T-helper 1 cell treated with Interleukin-12 subunit alpha and Interleukin-12 subunit beta and Interleukin-4 antibody, amounts not matched to agents 30 μg/mL and 1 μg/mL, for 36 hours (primary cell): ENCODE measurements at regions not wholly inside any gene's neighbourhood (a gene's known extent, or its start where the extent isn't known, plus 50 kb on each side); places are given as distances from the start of the nearest gene placed in this dataset.

Source experiments
- H3K27ac Mint-ChIP-seq: one replicate; pipeline ENCODE4 v1.8.0; 2021; ENCODE audit warnings: mild to moderate bottlenecking, mixed read lengths
- H3K27me3 Mint-ChIP-seq: one replicate; pipeline ENCODE4 v1.8.0; 2021; ENCODE audit warnings: low read depth, mixed read lengths
- H3K36me3 Mint-ChIP-seq: one replicate; pipeline ENCODE4 v1.8.0; 2021; ENCODE audit warnings: low read depth, mixed read lengths
- H3K4me1 Mint-ChIP-seq: one replicate; pipeline ENCODE4 v1.8.0; 2021; ENCODE audit warnings: low read depth, mixed read lengths
- H3K4me3 Mint-ChIP-seq: one replicate; pipeline ENCODE4 v1.8.0; 2021; ENCODE audit warnings: mild to moderate bottlenecking, moderate library complexity, mixed read lengths
- H3K9me3 Mint-ChIP-seq: one replicate; pipeline ENCODE4 v1.8.0; 2021; ENCODE audit warnings: mixed read lengths

DNA sequence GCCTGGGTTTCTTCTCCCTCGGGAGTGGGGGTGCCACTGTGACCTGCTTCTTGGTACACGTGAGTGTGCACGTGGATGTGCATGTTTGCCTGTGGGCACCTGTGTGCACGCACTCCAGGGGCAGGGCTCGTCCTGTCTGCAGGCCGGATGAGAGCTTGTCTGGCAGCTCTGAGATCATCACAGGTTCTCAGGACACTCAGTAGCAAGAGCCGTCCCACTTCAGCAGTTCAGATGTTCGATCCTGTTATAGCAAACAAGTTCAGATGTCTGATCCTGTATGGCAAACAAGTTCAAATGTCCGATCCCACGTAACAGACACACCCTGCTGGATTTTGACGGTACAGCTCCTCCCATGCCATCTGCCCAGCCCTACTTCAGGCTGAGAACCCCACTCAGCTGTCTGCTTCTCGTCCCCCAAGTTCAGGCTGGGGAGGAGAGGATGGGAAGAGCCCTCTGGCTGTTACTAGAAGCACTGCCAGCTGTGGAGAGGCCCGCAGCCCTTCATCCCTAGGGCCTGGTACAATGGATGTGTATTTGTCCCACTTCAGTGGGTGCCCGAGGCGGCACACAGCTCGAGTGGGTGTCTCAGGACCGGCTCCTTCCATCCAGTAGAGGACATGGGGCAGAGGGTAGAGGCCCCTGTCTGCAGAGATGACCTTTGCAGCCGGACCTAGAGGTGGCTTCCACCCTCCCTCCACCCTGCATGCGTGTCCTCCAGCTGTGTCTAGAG is 1126.9 kb downstream of the BRD1 start:
- H3K36me3 Mint-ChIP-seq, result no peaks in the 10 kb centered on the region
- H3K4me3 Mint-ChIP-seq, result no peak overlapping the region
- H3K4me1 Mint-ChIP-seq, result no peaks in the 10 kb centered on the region
- H3K9me3 Mint-ChIP-seq, result no peaks in the 10 kb centered on the region
- no peak overlapping the region for H3K27ac Mint-ChIP-seq
- no peaks in the 10 kb centered on the region for H3K27me3 Mint-ChIP-seq

DNA sequence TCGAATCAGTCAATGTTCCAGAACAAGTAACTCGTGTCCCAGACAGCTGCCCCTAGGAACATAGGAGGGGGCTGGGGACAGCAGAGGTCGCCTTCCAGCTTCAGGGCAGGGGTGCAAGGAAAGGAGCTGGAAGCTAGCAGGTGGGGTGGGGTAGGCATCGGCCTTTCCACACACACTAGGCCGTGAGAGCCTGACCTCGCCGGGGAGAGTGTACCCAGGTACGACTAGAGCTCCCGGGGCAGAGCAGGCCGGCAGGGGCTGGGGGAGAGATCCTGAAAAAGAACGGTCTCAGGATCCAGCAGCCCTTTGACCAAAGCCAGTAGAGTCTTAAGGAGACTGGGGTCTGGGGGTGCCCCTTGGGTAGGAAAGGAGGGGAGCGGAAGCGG is 1127.5 kb downstream of the BRD1 start:
- no peak overlapping the region for H3K4me3 Mint-ChIP-seq
- H3K9me3 Mint-ChIP-seq, result no peaks in the 10 kb centered on the region
- H3K4me1 Mint-ChIP-seq, result no peaks in the 10 kb centered on the region
- H3K27me3 Mint-ChIP-seq, result no peaks in the 10 kb centered on the region
- no peak overlapping the region for H3K27ac Mint-ChIP-seq
- H3K36me3 Mint-ChIP-seq, result no peaks in the 10 kb centered on the region

DNA sequence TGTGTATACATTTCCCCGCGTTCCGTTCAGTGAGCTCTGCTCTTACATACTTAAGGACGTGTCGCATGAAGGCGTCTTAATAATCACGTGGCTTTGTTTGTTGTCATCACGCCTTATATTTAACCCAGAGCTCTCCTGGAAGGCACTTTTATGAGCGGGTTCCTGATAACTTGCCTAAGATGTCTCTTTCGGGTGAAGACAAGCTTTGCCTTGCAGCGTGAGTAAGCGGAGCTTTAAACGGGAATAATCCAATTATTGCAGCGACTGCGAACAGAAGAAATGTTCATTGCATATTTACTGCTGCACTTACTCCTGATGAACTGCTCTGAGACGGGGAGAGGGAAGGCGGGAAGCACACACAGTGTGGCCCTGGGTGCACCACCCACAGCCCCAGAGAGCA is 1128.2 kb downstream of the BRD1 start:
- H3K27ac Mint-ChIP-seq, result no peak overlapping the region
- no peaks in the 10 kb centered on the region for H3K27me3 Mint-ChIP-seq
- H3K4me3 Mint-ChIP-seq, result no peak overlapping the region
- H3K36me3 Mint-ChIP-seq, result no peaks in the 10 kb centered on the region
- no peaks in the 10 kb centered on the region for H3K9me3 Mint-ChIP-seq
- no peaks in the 10 kb centered on the region for H3K4me1 Mint-ChIP-seq

DNA sequence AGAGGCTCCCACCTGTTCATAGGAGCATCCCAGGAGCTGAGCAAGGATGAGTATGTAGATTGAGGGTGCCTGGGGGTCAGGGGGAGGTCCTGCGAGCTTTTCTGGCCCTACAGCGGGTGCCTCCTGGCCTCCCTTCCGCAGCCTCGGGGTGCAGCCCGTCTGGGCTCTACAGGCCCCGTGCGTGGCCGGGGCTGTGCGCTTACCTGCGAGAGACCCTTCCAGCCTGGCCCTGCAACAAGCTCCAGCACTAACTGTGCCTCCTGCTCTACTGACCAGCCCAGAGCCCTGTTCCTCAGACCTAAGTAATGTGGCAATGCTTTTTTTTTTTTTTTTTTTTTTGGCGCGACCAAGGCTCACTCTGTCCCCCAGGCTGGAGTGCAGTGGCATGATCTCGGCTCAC is 1129.1 kb downstream of the BRD1 start:
- H3K4me1 Mint-ChIP-seq, result no peaks in the 10 kb centered on the region
- H3K4me3 Mint-ChIP-seq, result no peak overlapping the region
- H3K27ac Mint-ChIP-seq, result no peak overlapping the region
- no peaks in the 10 kb centered on the region for H3K36me3 Mint-ChIP-seq
- no peaks in the 10 kb centered on the region for H3K9me3 Mint-ChIP-seq
- no peaks in the 10 kb centered on the region for H3K27me3 Mint-ChIP-seq

DNA sequence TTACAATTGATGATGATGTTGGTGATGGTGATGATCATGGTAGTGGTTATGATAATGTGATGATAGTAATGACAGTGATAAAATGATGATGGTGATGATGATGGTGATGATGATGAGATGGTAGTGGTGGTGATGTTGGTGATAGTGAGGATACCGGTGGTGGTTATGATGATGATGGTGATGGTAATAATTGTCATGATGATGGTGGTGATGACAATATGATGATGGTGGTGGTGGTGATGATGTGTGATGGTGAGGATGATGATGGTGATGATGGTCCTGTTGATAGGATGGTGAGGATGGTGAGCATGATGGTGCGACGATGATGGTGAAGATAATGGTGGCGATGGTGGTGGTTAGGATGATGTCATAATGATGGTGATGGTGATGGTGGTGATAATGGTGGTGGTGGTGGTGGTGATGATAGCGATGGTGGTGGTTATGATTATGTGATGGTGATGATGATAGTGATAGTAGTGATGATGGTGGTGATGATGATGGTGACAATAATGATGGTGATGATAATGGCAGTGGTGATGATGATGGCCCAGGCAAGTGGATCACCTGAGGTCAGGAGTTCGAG is 1129.9 kb downstream of the BRD1 start:
- Mint-ChIP-seq H3K27ac (no peak overlapping the region), H3K36me3 (no peaks in the 10 kb centered on the region), H3K4me1 (no peaks in the 10 kb centered on the region)

DNA sequence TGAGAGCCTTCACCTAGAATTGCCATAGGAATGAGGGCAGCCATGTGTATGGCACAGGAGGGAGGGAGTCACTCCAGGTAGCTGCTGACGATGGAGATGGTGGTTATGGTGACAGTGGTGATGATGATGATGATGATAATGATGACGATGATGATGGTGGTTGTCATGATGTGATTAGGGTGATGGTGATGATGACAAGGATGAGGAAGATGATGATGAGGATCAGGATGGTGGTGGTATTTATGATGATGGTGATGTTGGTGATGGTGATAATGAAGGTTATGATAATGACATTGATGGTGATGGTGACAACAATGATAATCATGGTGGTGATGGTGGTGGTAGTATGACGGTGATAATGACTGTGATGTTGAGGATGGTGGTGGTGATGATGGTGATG is 1130.5 kb downstream of the BRD1 start:
- no peaks in the 10 kb centered on the region for H3K4me1 Mint-ChIP-seq
- H3K9me3 Mint-ChIP-seq, result no peaks in the 10 kb centered on the region
- no peak overlapping the region for H3K27ac Mint-ChIP-seq
- H3K27me3 Mint-ChIP-seq, result no peaks in the 10 kb centered on the region
- H3K36me3 Mint-ChIP-seq, result no peaks in the 10 kb centered on the region
- H3K4me3 Mint-ChIP-seq, result no peak overlapping the region

More for the DNA sequence above, 1129.9 kb downstream of the BRD1 start:
- Mint-ChIP-seq H3K4me3 (no peak overlapping the region), H3K27me3 (no peaks in the 10 kb centered on the region), H3K9me3 (no peaks in the 10 kb centered on the region)

DNA sequence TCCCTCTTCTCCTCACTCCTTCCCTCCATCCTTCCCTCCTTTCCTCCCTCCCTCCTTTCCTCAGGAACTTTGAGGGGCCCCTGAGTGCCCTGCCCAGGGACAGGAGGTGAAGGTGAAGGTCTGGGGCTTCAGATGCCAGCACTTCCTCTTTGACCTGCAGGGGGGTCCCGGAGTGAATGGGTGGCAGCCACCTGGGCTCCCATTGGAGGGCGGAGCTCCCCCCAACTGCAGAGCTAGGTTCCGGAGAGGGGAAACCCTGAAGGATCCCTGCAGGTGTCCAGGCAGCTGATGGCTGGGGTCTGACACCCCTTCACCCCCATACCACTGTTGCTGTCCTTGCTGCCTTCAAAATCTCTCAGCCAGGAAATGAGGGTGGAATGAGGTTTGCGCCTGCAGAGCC is 1131.3 kb downstream of the BRD1 start:
- Mint-ChIP-seq H3K27me3 (no peaks in the 10 kb centered on the region), H3K4me1 (no peaks in the 10 kb centered on the region), H3K9me3 (no peaks in the 10 kb centered on the region), H3K27ac (no peak overlapping the region), H3K4me3 (no peak overlapping the region), H3K36me3 (no peaks in the 10 kb centered on the region)

DNA sequence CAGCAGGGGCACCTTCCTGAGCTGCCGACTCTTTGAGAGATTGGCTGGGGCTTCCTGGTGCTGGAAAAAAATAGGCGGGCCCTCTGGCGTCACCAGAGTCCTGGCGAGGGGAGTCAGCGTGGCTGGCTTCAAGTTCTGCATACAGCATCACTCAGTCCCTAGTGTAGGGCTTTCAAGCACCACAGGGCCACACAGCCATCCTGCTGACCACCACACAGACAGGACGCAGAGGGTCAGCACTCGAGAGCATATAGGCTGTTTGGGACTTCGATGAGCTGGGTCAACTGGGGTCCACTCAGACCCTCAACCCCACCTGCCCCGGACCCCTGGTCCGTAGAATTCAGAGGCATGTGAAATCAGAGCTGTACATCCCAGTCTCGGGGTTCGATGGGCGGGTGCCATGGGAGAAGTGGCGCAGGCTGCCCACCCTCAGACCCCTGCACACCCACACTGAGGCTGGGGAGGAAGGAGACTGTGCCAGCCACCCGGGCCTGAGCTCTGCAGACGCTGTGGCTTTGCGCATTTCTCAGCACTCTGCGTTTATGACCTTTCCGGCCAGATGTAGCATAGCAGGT is 1131.9 kb downstream of the BRD1 start:
- H3K36me3 Mint-ChIP-seq, result no peaks in the 10 kb centered on the region
- no peaks in the 10 kb centered on the region for H3K27me3 Mint-ChIP-seq

DNA sequence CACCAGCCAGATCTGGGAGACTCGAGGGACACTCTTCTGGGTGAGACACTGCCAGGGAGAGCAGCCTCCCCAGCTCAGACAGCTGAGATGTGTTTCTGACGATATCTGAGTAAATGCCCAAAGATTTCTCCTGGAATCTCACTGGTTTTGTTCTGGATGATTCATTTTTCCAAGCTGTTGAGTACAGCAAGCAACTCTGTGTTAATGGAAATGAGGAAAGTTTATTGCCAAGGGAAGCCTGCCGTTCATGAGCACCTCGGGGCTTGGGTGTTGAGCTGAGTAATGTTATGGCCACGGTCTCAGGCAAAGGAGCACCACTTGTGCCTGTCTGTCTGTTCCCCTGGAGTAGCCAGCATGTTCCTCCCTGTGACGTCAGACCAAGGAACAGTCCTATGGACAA is 1132.4 kb downstream of the BRD1 start:
- H3K27me3 Mint-ChIP-seq, result no peaks in the 10 kb centered on the region
- no peaks in the 10 kb centered on the region for H3K36me3 Mint-ChIP-seq
- no peak overlapping the region for H3K27ac Mint-ChIP-seq
- no peak overlapping the region for H3K4me3 Mint-ChIP-seq
- H3K9me3 Mint-ChIP-seq, result no peaks in the 10 kb centered on the region
- no peaks in the 10 kb centered on the region for H3K4me1 Mint-ChIP-seq

More for the DNA sequence above, 1131.9 kb downstream of the BRD1 start:
- no peak overlapping the region for H3K4me3 Mint-ChIP-seq
- no peak overlapping the region for H3K27ac Mint-ChIP-seq
- no peaks in the 10 kb centered on the region for H3K4me1 Mint-ChIP-seq
- no peaks in the 10 kb centered on the region for H3K9me3 Mint-ChIP-seq

DNA sequence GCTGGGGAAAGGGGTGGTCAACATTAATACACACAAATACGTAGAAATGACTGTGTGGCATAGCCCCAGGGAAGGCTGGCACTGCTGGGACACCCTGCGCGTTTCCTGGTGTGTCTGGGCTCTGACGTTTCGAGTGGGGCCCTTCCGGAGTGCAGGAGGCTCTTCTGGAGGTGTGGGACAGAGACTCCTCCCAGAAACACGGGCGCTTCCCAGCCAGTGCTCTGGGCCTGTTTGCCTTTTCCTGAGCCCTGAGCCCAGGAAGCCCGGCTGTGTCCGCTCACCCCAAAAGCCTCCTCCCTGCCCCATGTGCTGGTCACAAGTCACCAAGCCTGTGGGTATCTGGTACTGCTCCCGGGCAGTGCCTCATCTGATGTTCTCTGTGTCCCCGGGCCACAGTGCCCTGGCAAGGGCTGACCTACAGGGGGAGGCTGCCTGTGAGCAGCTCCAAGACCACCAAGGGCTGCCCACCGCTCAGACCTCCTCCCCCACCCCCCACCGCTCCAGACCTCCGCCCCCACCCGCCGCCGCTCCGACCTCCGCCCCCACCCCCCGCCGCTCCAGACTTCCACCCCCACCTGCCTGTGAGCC is 1133.3 kb downstream of the BRD1 start:
- no peaks in the 10 kb centered on the region for H3K36me3 Mint-ChIP-seq
- no peak overlapping the region for H3K27ac Mint-ChIP-seq
- no peak overlapping the region for H3K4me3 Mint-ChIP-seq
- no peaks in the 10 kb centered on the region for H3K4me1 Mint-ChIP-seq
- H3K27me3 Mint-ChIP-seq, result no peaks in the 10 kb centered on the region
- H3K9me3 Mint-ChIP-seq, result no peaks in the 10 kb centered on the region

DNA sequence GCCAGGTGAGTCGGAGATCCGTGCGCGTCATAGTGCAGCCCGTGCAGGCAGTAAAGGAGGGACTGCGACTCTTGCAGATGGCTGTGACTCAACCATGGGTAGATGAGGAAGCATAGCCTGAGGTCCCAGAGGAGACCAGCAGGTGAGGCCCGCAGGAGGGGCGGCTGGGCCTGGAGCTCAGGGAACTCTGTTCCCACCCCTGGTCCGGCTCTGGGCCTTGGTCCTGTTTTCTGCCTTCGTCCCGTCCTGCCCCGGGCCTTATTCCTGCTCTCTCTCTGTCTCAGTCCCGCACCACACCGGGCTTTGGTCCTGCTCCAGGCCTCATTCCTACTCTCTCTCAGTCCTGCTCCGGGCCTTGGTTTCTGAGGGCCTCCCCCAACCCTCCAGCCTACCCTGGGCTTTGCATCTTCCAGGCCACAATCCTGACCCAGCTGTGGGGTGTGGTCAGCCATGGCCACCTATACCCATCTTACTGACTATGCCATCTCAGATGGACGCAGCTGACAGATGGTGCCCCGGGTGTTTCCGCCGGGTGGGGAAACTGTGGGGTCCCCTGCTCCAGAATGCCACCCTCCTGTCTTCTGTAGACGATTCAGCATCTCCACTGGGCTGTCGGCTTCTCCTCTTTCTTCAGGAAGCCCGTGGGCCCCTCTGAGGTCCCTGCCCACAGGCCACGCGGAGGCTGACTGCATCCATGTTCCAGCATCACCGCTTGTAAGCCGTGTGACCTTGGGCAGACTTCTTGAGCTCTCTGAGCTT is 1134.1 kb downstream of the BRD1 start:
- Mint-ChIP-seq H3K4me1 (no peaks in the 10 kb centered on the region), H3K27ac (no peak overlapping the region), H3K36me3 (no peaks in the 10 kb centered on the region), H3K9me3 (no peaks in the 10 kb centered on the region), H3K4me3 (no peak overlapping the region), H3K27me3 (no peaks in the 10 kb centered on the region)

DNA sequence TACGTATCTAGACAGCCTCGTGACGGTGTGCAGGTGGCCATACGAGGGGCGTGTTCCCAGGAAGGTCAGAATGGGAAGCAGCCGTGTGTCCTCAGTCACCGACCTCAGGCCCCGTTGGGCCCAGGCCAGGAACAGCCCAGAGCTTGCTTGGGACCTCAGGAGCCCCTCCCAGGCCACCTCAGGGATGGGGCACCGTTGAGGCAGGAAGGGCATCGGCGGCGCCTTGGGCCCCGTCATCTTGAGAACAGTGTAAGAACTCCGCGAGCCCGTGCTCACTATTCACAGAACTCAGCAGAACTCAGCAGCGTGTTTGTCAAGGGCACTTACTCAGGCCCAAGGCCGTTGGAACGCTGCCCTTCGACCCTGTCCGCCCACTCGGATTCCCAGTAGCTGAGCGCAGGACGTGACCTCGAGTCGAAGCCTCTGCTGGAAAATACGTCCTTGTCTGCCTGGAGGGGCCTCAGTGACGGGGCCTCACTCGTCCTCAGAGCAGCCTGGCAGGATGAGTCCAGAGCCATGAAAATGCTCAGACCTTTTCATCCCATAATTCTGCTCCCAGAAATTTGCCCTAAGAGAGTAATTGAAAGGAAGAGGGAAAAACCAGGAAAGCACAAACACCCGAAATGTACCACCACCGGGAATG is 1134.8 kb downstream of the BRD1 start:
- Mint-ChIP-seq H3K27ac (no peak overlapping the region), H3K36me3 (no peaks in the 10 kb centered on the region), H3K4me3 (no peak overlapping the region), H3K9me3 (no peaks in the 10 kb centered on the region), H3K27me3 (no peaks in the 10 kb centered on the region), H3K4me1 (no peaks in the 10 kb centered on the region)

DNA sequence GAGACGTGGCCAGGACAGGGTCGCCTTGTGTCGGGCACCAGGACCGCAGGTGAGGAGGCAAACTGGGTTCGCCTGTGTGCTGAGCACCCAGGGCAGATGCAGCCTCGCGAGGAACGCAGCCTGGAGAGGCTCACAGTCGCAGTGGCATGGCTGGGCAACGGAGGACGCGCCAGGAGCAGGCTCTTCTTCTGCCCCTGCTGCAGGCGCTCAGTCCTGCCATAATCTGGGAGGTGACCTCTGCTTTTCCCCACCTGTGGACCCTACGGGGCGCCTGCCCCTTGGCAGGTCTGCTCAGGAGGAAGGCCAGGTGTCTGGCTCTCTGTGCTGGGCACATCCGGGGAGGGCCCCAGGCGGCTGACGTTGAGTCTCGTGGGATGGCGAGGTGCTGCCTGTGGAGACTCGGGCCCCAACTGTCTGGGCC is 1136.2 kb downstream of the BRD1 start:
- H3K27me3 Mint-ChIP-seq, result no peaks in the 10 kb centered on the region
- no peak overlapping the region for H3K4me3 Mint-ChIP-seq
- no peaks in the 10 kb centered on the region for H3K4me1 Mint-ChIP-seq
- H3K27ac Mint-ChIP-seq, result no peak overlapping the region
- no peaks in the 10 kb centered on the region for H3K36me3 Mint-ChIP-seq
- no peaks in the 10 kb centered on the region for H3K9me3 Mint-ChIP-seq

DNA sequence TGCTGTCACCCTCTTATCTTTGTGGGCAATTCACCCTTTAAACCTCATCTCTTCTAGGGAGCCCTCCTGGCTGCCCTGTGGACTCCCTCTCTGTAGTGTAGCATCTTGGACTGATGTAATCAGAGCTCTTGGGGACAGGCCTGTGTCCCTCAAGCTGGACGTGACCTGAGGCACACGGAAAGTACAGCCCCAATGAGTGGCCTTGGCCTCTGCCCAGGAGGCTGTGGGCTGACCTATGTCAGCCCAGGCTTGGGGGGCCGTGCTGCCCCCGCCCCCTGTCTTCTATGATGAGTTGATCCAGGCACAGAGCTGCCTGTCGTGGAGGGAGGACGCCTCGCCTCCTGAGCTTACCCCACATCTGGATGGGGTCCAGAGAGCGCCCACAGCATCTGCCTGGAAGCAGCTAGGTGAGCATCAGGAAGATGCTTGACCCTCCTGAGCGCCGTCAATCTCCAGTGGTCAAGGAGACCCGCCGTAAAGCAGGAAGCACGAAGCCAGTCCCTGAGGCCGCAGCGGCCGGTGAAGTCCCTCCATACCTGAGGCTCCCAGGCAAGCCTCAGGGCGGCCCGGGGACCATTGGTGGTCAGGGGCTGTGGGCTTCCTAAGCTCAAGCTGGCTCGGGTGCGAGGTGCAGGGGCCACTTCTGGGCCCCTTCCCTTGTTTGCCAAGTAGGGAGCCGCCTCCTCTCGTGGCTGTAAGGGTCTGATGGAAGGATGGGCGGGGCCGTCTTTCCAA is 1136.9 kb downstream of the BRD1 start:
- Mint-ChIP-seq H3K27me3 (no peaks in the 10 kb centered on the region), H3K4me3 (no peak overlapping the region), H3K27ac (no peak overlapping the region)

More for the DNA sequence above, 1136.9 kb downstream of the BRD1 start:
- Mint-ChIP-seq H3K9me3 (no peaks in the 10 kb centered on the region), H3K36me3 (no peaks in the 10 kb centered on the region), H3K4me1 (no peaks in the 10 kb centered on the region)
